ENCODE measurements at regions not wholly inside any gene's neighbourhood (a gene's known extent, or its start where the extent isn't known, plus 50 kb on each side); places are given as distances from the start of the nearest gene placed in this dataset.

GRCh38 chr18:76223403-76223802 is 271.6 kb downstream of the ZNF516 start:
- intact Hi-C loops (cut with DNase I), result no loop called here
- no peak for TF ChIP-seq CTCF (IDR thresholded peaks at IDR 0.05)
- no peak for TF ChIP-seq POLR2A (IDR thresholded peaks at IDR 0.05)
- Histone ChIP-seq H3K36me3 (replicated peaks in 1 of 2) (no peaks in the 10 kb centered on the region), H3K4me3 (no peak overlapping the region), H3K9me3 (replicated peaks in 1 of 3) (no peaks in the 10 kb centered on the region), H3K27ac (no peak overlapping the region), H3K27me3 (no peaks in the 10 kb centered on the region), H3K4me1 (replicated peaks in 1 of 2) (no peaks in the 10 kb centered on the region)
- no peak for DNase-seq
- WGBS, 4 donors, result 86 to 91% (median 90%) methylated on average over 8 of the region's 8 CpGs

DNA sequence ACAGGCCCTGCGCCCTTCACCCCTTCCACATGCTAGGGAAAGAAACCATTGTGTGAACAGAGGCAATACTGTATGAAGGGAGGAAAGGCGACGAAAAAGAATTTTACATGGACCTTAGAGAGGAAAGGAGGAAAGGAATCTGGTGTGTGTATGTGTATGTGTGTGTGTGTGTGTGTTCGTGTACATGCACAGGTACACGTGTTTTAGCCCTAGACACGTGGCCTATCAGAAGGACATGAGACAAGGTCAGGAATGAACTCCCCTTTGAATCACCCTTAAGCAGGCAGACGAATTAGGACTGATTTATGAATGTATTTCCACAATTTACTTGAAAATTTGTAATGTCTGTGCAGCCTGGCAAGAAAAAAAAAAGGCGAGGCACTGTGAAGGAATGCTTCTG is 276.0 kb downstream of the ZNF516 start:
- H3K9me3 ChIP-seq (replicated peaks in 1 of 3), result no peaks in the 10 kb centered on the region
- intact Hi-C loops (cut with DNase I), result no loop called here
- H3K4me1 ChIP-seq (replicated peaks in 1 of 2), result no peaks in the 10 kb centered on the region
- no peak overlapping the region for H3K27ac ChIP-seq
- TF ChIP-seq CTCF (IDR thresholded peaks at IDR 0.05) (no peak), POLR2A (IDR thresholded peaks at IDR 0.05) (no peak)
- 61 to 73% (median 64%) methylated on average over 8 of the region's 8 CpGs for WGBS, 4 donors
- H3K36me3 ChIP-seq (replicated peaks in 1 of 2), result no peaks in the 10 kb centered on the region
- no peak for DNase-seq
- no peak overlapping the region for H3K4me3 ChIP-seq
- H3K27me3 ChIP-seq, result no peaks in the 10 kb centered on the region

- DNase-seq, result no peak
- H3K4me3 ChIP-seq, result no peak overlapping the region
- H3K27me3 ChIP-seq, result no peaks in the 10 kb centered on the region
- no peaks in the 10 kb centered on the region for H3K36me3 ChIP-seq (replicated peaks in 1 of 2)
- intact Hi-C loops (cut with DNase I), result no loop called here
- 80 to 100% (median 89%) methylated on average over 1 of the region's 1 CpG for WGBS, 4 donors
- H3K9me3 ChIP-seq (replicated peaks in 1 of 3), result no peaks in the 10 kb centered on the region
- no peaks in the 10 kb centered on the region for H3K4me1 ChIP-seq (replicated peaks in 1 of 2)
- TF ChIP-seq POLR2A (IDR thresholded peaks at IDR 0.05), result no peak
- TF ChIP-seq CTCF (IDR thresholded peaks at IDR 0.05), result no peak
- no peak overlapping the region for H3K27ac ChIP-seq
Measured at GRCh38 chr18:76216096-76216495, 278.9 kb downstream of the ZNF516 start.

- H3K27ac ChIP-seq, result no peak overlapping the region
- intact Hi-C loops (cut with DNase I), result no loop called here
- no peak for DNase-seq
- WGBS, 4 donors, result 78 to 87% (median 85%) methylated on average over 3 of the region's 3 CpGs
- no peaks in the 10 kb centered on the region for H3K4me1 ChIP-seq (replicated peaks in 1 of 2)
- TF ChIP-seq CTCF (IDR thresholded peaks at IDR 0.05) (no peak), POLR2A (IDR thresholded peaks at IDR 0.05) (no peak)
- no peak overlapping the region for H3K4me3 ChIP-seq
- no peaks in the 10 kb centered on the region for H3K27me3 ChIP-seq
- no peaks in the 10 kb centered on the region for H3K9me3 ChIP-seq (replicated peaks in 1 of 3)
- H3K36me3 ChIP-seq (replicated peaks in 1 of 2), result no peaks in the 10 kb centered on the region
Measured at GRCh38 chr18:76213991-76214390, 281.1 kb downstream of the ZNF516 start.

All from adrenal gland (tissue), 9 donors.